HG03039 (cell line): ENCODE measurements at regions not wholly inside any gene's neighbourhood (a gene's known extent, or its start where the extent isn't known, plus 50 kb on each side); places are given as distances from the start of the nearest gene placed in this dataset.

Experiments
- ATAC-seq: cut with Tn5 transposase; IDR thresholded peaks from one replicate; pipeline ENCODE4 v1.9.1; 2021; ENCODE audit warnings: mild to moderate bottlenecking, moderate library complexity; ENCODE audit not compliant: unreplicated experiment

DNA sequence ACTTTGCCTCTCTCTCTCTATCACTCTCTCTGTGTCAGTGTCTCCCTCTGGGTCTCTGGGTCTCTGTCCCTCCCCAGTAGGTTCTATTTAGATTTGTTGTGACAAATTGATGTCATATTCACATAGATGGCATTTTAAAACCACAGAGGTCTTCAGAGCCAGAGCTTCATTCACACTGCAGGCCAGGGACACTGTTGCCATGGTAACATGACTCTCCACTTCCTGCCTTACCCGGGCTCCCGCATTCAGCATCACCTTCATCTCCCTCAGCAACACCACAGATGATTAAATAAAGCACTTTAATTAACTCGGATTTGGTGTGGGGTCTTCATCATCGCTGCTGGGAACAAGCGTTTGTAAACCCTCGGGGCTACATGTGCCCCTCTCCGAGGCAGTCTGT is 132.6 kb downstream of the ETS2 start:
- no peak for ATAC-seq

DNA sequence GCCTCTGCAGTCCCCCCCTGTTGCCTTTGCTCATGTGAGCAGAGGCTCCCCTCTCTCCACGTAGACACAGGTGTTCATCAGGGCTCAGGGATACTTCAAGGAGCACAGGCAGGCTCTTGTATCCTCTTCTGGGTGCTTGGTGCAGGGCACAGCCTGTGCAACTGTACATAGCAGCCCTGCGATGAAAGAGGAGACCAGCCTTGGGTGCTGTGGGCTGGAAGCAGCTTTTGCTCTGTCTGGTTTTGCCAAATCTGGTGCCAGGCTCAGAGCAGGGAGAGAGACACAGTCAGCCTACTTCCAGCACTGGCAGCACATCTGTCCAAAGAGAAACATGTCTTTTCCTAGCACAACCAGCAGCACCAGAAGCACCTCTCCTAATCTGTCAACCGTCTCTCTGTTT is 132.1 kb downstream of the ETS2 start:
- ATAC-seq: no peak

DNA sequence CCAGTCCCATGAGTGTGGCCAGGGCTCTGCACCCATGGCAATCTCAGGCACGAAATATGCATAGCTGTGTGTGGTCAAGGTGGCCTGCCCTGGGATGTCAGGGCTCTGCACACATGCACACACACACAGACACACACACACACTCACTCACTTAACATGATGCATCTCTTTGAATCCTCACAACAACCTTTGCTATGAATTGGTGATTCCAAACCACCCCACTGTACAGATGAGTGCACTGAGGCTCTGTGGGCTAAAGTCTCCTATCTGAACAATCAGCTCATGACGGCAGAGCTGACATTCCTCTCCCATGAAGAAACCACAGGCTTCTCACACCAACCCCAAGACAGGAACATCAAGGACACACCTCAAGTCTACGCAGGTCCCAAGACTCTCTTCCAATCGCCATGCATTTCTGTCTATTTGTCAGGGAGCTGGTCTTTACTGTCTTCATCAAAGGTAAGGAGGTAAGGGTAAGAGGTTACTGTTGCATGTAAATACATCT is 131.6 kb downstream of the ETS2 start:
- no peak for ATAC-seq

DNA sequence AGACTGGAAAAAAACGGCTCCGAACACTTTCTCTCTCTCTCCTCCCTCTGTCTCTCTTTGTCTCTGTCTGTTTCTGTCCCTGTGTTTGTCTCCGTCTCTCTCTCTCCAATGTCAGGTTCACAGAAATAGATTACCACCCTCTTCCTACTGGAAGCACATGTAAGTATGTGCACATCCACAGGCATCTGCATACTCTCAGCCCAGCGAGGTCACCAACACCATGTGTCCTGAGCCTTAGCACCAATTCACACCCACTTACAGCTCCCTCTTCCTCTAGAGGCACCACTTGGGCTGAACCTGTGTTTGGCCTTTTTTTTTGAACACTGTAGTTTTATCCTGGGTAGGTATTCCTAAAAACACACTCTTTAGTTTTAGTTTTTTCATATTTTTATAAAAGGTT is 130.5 kb downstream of the ETS2 start:
- no peak for ATAC-seq

DNA sequence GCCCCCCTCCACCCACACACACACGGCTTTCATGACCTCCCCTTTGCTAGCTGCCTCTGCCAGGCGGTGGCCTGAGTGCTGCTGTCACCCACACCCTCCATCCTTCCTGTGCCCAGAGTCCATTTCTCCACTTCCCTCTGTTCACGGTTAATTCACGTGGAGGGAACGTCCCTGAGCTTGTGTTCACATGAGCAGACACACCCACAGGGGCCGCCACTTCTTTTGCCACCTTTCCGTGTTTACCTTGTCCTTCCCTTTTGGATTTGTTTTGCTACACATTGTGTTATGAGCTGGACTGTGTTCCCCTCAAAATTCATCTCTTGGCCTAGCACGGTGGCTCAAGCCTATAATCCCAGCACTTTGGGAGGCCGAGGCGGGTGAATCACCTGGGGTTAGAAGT is 128.0 kb downstream of the ETS2 start:
- no peak for ATAC-seq

DNA sequence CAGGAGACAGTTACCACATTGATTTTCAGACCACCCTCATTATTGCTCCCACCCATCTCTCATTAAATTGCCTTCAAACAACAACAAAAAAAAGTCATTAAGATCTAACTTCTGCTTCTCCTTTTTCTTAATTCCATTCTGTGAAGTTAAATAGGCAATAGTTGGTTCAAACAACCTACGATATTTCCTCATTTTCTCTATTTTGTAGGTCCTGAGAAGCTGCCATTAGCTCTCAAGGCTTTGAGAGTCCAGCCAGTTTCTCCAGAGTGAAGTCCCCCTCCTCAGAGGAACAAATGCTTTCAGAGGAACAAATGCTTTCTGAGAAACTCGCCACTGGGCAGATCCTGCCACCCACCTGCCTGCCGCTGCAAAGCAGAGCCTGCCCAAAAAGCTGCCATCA is 125.6 kb downstream of the ETS2 start:
- no peak for ATAC-seq

DNA sequence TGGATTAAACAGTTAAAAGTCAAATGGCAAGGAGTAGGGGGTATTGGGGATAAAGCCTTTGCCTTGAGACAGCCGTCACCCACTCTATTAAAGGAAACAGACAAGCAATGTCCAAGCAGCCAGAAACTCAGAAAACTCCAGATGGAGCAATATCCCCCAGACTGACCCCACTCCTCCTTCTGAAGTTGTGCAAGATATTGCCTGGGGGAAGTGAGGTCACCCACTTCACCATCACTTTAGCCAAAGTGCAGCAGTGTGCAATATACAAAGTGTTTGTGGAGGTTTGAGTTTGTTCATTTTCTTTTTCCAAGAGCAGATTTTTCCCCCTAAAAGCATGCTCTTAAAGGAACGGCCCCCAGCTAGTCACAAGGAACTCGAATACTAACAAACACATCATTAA is 125.1 kb downstream of the ETS2 start:
- no peak for ATAC-seq

DNA sequence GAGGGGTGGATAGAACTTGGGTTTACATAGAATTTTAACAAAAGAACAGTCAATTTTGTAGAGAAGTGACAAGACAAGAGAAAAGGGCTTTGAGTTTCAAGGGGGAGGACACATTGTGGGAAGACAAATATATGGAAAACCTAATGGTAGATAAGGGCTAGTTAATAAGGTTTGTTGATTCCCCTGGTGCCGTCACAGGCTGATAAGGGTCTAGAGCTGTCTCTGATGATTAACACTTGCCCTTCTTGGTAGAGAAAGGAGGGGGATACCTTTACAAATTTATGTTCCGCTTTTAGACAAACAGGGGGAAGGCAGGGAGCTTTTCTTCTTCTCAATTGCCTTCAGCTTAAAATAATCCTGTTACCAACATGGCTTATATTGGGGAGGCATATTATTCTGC is 124.3 kb downstream of the ETS2 start:
- no peak for ATAC-seq

DNA sequence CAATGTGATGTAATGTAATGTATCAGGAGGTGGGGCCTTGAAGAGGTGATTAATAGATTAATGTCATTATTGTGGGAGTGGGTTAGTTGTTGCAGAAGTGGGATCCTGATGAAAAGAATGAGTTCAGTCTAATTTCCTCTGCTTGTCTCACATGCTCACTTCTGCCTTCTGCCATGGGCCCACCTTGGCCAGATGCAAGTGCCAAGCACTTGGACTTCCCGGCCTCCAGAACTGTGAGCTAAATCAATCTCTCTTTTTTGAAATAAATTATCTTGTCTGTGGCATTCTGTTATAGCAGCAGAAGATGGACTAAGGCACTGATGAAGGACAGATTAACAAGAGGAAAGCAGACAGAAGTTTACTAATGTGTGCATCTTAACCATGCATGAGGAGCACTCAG is 123.9 kb downstream of the ETS2 start:
- ATAC-seq: no peak

DNA sequence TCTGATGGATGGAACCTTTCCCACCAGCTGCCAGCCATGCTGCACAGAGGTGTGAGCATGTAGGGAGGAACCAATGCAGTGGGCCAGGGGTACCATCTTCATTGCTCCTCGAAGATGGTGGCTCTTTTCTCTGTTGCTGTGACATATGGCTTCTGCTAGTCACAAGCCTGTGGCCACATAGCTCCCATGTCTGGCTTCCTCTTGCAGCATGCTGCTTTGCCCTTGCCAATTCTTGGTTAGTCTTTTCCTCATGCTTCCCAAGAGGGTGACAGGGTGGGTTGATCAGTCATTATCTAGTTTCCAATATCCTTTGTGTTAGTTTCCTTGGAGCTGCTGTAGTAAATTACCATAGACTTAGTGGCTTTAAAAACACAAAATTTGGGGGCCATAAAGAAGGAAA is 123.4 kb downstream of the ETS2 start:
- no peak for ATAC-seq

DNA sequence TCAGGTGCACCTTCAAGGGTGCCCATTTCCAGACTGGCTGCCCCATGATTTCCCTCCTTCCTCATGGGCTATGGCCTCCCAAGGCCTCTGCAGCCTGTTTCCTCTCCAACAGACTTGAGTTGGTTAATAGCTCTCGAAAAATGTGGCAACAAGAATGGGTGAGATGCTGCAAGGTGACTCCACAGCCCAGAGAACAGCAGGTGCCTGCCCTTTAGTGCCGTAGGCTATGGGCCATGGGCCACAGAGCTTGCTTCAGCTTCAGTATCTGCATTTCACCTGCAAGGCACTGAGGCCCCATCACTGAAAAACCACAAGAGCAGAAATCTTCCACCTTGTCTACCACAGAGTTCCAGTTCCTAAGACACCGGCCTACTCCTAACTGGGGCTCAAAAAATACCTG is 122.0 kb downstream of the ETS2 start:
- ATAC-seq: no peak

DNA sequence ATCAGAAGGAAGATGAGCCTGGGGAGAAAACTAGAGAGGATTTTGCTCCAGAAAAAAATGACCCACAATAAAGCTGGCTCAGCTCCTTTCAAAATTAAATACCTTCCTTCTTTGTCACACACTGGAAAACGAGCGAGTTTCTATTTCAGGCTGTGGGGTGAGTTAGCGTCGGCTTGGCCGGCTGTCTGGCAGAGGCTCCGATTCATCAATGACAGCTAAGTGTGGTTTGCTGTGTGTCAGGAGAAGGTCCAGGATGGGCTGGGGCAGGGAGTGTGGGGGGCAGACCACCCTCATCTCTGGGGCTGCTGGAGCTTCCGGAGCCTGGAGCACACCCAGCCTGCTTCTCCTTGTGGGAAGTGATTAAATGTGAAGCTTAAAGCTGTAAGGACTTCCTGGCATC is 120.2 kb downstream of the ETS2 start:
- no peak for ATAC-seq

DNA sequence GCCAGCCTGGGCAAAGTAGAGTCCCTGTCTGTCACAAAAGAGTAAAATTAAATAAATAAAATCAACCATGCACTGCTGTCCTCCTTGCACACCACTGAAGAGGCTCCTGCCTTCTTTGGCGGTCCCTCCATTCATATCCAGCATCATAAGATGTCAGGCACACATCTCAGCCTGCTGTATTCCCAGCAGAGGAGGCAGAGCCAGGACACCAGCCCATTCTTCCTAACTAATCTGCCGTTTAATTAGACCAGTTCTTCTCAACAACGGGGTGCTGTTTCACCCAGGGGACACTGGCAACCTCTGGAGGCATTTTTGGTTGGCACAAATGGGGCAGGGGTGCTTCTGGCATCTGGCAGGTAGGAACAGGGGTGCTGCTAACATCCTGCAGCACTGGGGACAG is 119.7 kb downstream of the ETS2 start:
- no peak for ATAC-seq

DNA sequence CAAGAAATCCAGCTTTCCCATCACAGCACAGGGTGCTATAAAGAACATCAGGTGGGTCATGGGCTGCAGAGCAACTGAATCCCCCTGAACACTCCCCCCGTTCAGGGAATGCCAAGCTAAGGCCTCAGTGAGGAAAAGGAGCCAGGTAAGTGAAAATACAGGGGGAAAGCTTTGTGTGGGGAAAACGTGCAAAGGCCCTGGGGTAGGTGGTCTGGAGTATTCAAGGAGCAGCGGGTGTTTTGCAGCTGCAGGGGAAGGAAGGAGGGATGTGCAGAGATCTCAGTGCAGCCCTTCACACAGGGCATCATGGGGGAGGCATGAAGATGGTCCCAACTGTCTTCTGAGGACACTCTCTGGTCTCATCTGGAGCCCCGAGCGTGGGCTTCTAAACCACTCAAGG is 119.2 kb downstream of the ETS2 start:
- ATAC-seq: no peak

DNA sequence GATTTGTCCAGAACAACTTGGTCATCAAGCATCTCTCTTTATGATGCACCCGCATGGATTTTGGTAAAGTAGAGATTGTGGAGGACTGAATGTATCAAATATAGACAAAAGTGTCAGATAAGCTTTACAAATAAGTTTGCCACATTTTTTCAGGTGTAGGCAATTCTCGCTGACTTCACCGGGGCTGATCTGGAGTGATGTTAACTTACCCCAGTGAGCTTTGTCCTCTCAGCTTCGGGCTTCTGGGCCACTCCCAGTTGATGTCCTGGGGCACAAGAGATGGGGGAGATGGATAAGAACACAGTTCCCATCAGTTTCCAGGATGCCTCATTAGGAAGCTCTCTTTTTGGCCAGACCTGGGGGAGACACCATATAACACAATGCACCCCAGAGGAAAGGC is 117.7 kb downstream of the ETS2 start:
- no peak for ATAC-seq

DNA sequence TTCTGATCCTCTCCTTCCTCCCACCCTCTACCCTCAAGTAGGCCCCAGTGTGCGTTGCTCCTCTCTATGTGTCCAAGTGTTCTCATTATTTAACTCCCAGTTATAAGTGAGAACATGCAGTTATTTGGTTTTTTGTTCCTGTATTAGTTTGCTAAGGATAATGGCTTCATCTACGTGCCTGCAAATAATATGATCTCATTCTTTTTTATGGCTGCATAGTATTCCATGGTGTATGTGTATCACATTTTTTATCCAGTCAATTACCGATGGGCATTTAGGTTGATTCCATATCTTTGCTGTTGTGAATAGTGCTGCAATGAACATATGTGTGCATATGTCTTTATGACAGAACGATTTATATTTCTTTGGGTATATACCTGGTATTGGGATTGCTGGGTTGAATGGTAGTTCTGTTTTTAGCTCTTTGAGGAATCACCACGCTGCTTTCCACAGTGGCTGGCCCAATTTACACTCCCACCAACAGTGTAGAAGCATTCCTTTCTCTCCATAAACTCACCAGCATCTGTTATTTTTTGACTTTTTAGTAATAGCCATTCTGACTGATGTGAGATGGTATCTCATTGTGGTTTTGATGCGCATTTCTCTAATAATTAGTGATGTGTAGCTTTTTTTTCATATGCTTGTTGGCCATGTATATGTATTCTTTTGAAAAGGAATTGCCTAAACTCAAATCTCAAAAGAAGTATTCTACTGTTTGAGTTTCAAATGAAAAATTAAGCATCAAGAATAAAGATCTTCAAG is 116.9 kb downstream of the ETS2 start:
- ATAC-seq: no peak

DNA sequence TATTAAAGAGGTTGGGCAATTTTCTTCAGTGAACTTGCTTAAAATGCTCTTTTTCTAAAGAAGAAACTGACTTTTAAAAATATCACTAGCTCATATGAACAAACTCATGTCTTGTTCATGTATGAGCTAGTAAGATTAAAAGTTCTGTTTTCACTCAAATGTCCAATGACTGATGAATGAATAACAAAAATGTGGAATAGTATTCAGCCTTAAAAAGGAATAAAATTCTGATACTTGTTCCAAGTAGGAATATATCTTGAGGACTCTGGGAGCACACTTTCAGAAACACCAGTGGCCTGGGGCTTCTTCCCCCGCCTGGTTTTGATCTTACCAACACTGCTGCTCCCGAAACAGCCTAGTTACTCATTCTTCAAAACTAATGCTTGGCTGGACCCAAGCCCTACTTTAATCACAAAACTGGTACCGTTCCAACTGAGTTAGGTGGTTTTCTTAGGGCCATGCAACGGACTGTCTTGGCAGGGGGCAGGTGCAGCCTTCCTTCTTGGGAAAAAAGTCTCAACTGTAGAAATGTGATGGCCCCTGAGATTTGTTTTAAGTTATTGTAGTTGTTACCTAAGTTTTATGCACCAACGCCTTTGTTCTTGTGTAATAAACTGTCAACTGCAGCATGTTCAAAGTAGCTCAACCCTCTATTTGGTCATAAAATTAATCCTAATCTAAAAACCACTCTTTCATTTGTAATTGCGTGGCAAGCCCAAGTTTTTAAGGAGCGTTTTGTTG is 116.0 kb downstream of the ETS2 start:
- no peak for ATAC-seq

DNA sequence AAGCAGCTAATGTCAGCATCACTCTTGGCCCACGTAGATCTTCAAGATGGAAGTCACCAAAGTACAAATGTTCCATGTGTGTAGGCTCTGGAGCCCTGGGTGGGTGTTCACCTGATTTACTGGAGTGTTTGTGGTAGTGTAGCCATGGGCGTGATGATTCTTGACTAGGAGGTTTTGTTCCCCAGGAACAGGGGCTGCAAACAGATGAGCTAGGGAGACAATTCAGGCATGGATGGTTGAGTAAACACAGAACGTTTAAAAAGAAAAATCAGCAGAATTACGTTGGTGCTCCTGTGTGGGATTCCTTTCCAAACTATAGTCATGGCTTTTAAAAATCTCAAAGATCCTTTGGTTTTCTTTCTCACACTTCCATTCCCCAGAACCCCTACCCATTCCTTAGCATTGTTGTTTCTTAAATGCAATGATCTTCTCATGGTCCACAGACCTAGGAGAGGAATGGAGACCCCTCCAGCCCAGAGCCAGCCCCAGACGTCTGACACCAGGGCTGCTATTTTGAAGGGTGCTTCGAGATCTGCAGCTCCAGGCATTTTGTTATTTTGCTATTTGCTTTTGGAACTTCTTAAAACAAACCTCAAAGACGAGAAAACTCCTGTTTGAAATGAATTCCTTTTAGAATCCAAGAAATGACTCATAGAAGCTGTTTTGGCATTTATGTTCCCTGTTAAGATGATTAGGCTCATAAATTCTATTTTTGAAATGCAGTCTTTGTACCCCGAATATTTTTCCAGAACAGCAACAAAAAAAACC is 115.1 kb downstream of the ETS2 start:
- no peak for ATAC-seq

DNA sequence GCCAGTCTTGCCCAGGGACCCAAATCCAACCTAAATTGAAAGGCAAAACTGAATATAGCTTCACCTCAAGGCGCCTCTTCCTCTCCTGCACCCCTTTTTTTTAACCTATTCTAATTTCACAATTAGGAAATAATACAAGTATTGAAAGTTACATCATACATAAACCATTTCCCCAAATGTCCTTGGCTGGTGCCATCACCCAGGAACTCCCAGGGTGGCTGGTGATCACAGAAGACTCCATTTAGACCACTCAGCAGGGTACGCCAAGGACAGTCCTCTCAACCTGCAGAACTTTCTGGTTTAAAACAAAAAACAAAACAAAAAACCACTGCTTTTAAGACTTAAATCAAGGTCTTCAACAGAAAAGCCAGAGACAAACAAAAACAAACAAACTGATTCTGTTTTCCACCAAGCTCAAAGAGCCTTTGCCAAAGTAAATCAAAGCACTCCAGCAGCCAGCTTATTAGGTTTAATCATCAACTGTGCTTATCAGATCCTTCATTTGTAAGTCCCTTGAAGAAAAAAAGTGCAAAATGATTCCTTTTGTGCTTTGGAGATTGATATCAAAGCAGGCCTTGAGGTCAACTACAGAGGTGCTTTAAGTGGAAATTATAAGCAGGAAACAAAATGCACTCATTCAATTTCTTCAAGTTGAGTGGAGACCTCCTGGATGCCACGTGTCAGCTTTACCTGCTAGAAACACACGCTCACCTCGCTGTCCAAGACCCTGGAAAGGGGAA is 113.0 kb downstream of the ETS2 start:
- no peak for ATAC-seq

DNA sequence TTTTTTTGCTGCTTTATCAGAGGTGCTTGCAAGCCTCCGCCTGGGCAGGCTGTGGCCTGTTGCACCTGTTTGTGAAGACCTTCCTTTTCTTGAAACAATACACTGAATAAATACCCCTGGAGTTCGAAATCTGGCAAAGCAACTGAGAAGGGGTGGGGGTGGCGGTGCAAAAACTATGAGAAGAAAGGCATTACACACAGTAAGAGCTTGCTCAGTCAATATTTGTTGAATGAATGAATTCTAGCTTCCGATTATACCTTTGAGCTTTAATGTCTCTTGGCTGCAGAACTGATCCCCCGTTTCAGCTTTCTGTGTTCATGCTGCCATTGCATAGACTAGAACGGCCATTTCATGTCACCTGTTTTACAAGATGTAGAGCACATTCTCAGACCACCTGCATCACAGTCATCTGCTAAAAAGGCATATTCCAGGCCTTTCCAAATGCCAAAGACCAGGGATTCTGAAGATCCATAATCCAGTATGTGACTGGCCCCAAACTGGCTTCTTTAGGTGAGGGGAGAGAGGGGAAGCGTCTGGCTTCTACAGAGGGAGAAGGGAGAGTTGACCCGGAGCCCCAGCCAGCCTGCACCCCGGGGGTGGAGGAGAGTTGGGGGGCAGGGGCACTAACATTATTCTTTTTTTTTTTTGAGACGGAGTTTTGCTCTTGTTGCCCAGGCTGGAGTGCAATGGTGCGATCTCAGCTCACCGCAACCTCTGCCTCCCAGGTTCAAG is 111.5 kb downstream of the ETS2 start:
- ATAC-seq: no peak
